ENCODE measurements at regions not wholly inside any gene's neighbourhood (a gene's known extent, or its start where the extent isn't known, plus 50 kb on each side); places are given as distances from the start of the nearest gene placed in this dataset.

GRCh38 chr18:75846321-75846720 is 418.8 kb upstream of the SMIM21 start:
- TF ChIP-seq, protein P1, sequence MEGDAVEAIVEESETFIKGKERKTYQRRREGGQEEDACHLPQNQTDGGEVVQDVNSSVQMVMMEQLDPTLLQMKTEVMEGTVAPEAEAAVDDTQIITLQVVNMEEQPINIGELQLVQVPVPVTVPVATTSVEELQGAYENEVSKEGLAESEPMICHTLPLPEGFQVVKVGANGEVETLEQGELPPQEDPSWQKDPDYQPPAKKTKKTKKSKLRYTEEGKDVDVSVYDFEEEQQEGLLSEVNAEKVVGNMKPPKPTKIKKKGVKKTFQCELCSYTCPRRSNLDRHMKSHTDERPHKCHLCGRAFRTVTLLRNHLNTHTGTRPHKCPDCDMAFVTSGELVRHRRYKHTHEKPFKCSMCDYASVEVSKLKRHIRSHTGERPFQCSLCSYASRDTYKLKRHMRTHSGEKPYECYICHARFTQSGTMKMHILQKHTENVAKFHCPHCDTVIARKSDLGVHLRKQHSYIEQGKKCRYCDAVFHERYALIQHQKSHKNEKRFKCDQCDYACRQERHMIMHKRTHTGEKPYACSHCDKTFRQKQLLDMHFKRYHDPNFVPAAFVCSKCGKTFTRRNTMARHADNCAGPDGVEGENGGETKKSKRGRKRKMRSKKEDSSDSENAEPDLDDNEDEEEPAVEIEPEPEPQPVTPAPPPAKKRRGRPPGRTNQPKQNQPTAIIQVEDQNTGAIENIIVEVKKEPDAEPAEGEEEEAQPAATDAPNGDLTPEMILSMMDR (IDR thresholded peaks at IDR 0.05; ENCODE audit: insufficient read depth, low read depth, low read length), result no peak
- TF ChIP-seq EZH2 (IDR thresholded peaks at IDR 0.05; ENCODE audit: insufficient read depth, low read length), result no peak

All from astrocyte (in vitro differentiated cells and primary cell).